ENCODE measurements at regions not wholly inside any gene's neighbourhood (a gene's known extent, or its start where the extent isn't known, plus 50 kb on each side); places are given as distances from the start of the nearest gene placed in this dataset.
"Not testable (repeated sequence)": the region's sequence is repeated elsewhere in the genome, so short reads cannot be mapped to it uniquely, and the experiment has no call there.

DNA sequence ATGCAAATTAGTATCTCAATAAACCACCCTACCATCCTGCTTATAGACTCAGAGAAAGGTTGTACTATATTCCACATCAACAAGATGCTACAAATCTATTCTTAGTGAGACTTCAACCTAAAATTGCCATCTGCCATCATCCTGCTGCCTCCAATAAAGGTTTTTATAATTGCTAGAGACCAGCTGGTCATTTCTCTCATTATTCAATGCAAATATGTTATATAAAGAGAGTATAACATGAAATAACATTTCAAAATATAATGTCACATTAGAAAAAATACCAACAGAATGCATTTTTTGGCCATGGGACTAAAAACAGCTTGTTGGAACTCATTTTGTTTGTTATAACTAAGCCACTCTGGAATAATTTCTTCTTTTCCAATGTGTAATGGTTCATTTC is 247.3 kb downstream of the LRIG3 start:
- FAIRE-seq, result no peak

DNA sequence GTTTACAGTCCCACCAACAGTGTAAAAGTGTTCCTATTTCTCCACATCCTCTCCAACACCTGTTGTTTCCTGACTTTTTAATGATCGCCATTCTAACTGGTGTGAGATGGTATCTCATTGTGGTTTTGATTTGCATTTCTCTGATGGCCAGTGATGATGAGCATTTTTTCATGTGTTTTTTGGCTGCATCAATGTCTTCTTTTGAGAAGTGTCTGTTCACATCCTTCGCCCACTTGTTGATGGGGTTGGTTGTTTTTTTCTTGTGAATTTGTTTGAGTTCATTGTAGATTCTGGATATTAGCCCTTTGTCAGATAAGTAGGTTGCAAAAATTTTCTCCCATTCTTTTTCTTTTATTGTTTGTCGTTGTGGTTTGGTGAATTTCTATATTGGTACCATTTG is 242.5 kb downstream of the LRIG3 start:
- not testable (repeated sequence) for FAIRE-seq

DNA sequence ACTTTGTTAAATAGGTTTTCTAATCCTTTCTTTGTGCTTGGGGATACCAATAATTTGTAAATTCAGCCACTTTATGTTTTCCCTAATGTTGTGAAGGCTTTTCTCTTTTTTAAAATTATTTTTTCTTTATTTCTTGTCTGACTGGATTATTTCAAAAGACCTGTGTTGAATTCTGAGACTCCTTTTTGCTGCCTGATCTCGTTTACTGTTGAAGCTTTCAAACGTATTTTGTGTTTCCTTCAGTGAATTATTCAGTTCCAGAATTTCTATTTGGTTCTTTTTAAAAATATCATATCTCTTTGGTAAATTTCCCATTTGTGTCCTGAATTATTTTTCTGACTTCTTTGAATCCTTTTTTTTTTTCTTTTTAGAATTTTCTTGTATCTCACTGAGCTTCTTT is 241.6 kb downstream of the LRIG3 start:
- FAIRE-seq, result no peak

DNA sequence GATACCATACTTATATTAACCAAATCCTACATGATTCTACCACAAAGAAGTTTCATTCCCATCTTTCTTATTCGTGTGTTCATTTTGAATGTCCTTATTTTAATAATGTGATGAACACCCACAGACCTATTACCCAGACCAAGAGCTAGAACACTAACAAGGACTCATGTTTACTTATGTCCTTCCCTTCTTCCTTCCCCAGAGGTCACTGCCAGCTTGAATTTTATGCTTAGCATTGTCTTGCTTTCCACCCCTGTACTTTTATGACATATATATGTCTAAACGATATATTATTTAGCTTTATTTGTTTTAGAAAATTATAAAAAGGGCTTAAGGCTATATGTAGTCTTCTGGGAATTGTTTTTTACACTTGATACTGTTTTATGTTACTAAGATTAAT is 238.6 kb downstream of the LRIG3 start:
- FAIRE-seq, result peak; percentile 5

DNA sequence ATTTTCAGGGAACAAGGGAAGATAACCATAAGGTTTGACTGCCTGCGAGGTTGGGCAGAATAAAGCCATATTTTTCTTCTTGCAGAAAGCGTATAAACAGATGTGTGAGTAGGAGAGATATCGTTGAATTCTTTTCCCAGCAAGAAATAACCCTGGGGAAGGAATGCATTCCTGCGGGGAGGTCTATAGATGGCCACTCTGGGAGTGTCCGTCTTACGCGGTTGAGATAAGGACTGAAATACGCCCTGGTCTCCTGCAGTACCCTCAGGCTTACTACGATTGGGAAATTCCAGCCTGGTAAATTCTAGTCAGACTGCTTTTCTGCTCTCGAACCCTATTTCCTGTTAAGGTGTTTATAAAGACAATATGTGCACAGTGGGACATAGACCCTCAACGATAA is 225.0 kb downstream of the LRIG3 start:
- FAIRE-seq, result no peak

DNA sequence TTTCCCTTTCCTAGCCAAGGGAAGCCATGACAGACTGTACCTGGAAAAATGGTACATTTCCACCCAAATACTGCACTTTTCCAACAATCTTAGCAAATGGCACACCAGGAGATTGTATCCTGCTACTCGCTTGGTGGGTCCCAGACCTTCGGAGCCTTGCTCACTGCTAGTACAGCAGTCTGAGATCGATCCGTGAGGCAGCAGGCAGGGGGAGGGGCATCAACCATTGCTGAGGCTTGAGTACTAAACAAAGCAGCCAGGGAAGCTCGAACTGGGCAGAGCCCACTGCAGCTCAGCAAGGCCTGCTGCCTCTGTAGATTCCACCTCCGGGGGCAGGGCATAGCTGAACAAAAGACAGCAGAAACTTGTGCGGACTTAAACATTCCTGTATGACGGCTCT is 218.8 kb downstream of the LRIG3 start:
- FAIRE-seq, result no peak

DNA sequence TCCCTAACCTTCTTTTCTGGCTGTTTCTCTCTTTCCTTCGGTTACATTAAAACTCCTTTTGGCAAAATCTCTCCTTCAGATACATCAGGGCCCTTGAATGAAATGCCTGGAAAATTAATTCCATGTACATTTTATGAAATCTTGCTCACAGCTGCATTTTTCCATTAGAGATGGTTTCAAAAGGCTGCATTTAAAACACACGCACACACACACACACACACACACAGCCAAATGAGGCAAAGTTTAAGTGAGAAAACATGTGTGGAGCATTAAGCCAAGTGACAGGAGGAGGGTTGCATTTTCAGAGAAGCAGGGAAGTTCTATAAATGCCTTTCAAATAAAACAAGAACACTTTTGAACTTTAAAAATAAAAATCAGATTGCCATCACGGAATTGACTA is 216.4 kb downstream of the LRIG3 start:
- FAIRE-seq, result no peak

DNA sequence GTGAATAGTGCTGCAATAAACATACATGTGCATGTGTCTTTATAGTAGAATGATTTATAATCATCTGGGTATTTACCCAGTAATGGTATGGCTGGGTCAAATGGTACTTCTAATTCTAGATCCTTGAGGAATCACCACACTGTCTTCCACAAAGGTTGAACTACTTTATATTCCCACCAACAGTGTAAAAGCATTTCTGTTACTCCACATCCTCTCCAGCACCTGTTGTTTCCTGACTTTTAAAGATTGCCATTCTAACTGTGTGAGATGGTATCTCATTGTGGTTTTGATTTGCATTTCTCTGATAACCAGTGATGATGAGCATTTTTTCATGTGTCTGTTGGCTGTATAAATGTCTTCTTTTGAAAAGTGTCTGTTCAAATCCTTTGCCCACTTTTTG is 215.5 kb downstream of the LRIG3 start:
- not testable (repeated sequence) for FAIRE-seq

DNA sequence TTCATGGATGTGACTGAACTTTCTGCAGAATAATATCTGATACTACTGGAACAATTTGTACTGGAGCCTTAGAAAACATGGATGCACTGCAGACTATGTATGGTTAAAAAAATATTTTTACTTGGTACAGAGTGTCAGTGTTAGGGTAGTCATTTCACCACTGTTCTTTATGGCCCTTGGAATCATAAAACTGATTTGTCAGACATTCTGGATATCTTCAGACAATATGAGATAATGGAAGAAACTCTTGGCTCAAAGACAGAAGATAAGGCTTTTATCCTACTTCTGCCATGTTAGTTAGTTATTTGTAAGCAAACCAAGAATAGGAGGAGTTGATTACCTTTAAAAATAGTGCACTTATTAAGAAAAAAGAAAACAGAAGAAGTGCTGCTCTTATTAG is 209.4 kb downstream of the LRIG3 start:
- FAIRE-seq, result no peak

DNA sequence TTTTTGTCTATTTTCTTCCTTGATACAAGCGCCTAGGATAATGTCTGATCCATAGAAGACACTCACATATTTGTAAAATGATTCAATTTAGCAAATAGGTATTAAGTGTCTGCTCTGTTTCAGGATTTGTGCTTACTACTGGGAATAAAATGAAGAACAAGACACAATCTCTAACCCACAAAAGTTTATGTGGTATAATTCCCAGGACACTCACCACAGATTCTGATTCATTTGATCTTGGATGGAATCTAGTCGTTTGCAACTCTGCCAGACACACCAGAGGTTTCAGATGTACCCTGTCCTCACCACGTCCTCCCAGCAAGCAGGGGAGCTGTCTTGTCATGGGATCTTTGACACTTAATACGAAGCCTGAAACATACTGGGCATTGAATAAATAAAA is 208.3 kb downstream of the LRIG3 start:
- no peak for FAIRE-seq

DNA sequence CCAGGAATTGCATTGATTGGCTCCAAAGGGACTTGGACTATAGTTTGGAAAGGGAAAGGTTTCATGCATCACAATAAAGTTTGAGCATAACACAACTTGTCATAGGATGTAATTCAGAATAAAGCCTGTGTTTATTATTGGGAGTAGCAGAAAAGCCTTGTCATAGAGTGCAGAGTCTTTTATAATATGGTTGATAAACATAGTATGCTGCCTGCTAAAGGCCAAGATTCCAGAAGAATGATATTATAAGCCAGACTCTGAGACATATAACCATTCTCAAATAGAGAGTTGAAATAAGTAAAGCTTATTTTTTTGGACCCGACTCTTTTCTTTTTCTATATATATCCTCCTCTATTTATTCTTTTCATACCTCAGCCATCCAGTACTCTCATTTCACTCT is 207.3 kb downstream of the LRIG3 start:
- FAIRE-seq, result no peak

DNA sequence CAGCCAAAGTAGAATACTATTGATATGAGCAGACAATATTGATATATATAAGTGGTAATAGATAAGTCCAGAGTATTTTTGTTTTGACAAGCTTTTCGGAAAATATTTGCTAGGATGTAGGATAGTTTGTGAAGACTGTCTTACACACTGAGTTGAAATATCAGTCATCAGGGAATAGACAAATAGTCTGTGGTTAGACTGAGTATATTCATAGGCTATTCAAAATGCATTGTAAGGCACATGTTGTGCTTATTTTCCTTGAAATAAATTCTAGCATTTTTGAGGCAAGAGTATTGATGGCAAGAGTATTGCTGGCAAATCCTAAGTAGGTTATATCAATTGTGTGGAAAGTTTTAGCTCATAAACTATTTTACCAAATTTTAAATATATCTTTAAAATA is 201.1 kb downstream of the LRIG3 start:
- FAIRE-seq, result peak; percentile 33

DNA sequence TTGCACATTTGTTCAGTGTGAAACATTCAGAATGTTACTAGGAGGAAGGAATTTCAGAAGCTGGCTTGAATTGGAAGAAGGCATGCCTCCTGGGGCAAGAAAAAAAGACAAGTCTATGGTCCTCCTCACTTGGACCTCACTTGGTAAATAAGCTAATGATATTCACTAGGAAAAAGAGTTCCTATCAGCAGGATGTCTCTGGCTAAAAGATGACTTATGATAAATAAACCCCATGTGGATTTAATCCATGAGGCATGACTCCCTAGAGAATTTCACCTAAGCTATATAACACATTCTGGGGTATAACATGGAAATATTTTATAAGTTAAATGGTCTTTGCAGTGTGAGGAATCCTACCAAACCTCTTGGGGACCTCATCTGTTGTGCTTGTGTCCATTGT is 199.9 kb downstream of the LRIG3 start:
- no peak for FAIRE-seq

DNA sequence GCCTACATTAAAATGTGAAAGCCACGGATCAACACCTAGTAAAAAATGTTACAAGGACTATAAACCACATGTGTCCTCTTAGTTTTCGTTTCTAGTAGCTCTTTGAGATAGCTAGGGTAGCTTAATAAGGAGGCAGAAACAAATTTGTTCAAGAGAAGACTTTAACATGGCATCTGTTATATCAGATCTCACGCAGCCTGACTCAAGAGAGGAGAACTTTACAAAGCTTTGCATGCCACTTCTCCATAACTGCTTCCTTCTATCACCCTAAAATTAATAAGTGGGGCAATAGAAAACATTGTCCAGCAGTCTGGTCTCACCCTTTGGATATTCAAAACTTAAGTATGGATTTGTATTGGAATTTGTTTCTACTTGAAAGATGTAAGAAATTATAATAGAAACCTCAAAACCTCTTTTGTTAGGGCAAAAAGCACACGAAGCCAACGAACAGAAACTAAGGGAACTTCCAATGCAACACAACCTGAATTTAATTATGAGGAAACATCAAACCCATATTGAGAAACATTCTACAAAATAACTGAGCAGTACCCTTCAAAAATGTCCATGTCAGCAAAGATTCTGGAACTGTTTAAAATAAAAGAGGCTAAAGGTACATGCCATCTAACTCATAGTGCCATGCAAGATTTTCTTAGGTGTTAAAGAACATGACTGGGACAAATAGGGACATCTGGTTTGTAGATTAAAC is 194.8 kb downstream of the LRIG3 start:
- no peak for FAIRE-seq

DNA sequence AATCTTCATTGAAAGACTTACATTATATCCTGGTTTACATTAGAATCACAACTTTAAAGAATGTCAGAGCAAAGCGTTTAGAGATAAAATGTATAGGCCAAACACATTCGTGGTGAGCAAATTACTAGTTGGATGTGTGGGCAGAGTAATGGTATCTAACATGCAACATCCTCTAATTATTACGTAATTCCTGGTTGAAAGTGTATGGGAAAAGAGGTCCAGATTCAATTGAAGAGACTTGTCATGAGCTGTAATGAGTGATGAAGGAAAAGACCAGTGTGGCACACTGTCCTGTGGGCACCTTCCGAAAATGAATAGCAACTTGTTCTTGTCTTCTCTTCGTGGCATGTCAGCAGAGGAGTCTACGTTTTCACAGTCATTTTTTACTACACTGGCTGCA is 192.8 kb downstream of the LRIG3 start:
- FAIRE-seq, result no peak

DNA sequence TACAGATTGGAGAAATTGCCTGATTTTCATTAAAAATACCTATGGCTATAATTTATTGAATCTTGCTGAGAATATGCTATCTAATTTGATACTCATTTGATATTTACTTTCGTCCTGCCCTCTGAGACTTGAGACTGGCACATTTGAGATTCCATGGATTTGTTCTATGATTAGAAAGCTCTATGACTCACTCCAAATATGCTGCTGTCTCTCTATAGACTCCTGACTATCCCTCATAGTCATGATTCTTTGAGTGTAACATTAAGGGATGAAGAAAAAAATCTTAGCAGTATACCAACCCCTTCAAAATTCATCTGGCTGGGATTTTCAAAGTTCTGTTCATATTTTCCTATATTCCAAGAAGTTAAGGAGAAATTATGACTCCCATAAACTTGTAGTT is 191.9 kb downstream of the LRIG3 start:
- peak; percentile 33 for FAIRE-seq

DNA sequence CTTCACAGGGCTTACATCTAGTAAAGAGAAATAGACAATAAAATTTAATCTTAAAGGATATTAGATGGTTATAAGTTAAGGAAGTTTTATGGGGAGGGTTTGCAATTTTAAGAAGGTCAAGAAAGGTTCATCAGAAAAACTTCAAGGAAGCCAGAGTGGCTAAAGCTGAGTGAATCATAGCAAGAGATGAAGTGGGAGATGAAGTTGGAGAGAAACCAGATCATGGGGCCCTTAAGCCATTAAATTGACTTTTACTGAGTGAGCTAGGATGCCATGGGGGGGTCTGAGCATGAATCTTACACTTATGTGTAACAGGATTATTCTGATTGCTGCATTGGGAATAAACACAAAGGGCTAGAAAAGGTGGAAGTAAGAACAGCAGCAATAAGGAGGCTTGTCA is 189.2 kb downstream of the LRIG3 start:
- no peak for FAIRE-seq

DNA sequence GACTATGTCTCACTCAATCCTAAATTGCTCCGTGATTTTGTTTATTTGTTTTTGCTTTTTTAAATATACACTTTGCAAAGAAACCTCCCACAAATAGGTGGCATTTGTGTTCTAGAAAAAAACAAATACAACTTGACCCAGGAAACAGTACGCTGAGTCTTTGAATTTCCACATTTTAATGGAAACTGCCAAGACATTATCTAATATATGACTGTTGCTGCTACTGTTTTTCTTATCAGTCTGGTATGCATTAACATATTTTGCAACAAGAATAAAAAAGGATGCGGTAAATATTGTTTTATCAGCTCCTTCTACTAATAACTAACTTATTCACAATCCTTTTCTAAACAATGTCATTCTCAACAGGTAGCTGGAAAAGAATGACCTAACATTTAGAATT is 187.4 kb downstream of the LRIG3 start:
- peak; percentile 70 for FAIRE-seq

DNA sequence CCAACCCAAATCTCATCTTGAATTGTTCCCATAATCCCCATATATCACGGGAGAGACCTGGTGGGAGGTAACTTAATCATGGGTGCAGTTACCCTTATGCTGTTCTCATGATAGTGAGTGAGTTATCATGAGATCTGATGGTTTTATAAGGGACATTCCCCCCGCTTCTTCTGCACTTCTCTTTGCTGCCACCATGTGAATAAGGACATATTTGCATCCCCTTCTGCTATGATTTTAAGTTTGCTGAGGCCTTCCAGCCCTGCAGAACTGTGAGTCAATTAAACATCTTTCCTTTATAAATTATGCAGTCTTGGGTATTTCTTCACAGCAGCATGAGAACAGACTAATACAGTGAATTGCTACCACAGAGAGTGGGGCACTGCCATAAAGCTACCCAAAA is 179.1 kb downstream of the LRIG3 start:
- FAIRE-seq, result no peak

DNA sequence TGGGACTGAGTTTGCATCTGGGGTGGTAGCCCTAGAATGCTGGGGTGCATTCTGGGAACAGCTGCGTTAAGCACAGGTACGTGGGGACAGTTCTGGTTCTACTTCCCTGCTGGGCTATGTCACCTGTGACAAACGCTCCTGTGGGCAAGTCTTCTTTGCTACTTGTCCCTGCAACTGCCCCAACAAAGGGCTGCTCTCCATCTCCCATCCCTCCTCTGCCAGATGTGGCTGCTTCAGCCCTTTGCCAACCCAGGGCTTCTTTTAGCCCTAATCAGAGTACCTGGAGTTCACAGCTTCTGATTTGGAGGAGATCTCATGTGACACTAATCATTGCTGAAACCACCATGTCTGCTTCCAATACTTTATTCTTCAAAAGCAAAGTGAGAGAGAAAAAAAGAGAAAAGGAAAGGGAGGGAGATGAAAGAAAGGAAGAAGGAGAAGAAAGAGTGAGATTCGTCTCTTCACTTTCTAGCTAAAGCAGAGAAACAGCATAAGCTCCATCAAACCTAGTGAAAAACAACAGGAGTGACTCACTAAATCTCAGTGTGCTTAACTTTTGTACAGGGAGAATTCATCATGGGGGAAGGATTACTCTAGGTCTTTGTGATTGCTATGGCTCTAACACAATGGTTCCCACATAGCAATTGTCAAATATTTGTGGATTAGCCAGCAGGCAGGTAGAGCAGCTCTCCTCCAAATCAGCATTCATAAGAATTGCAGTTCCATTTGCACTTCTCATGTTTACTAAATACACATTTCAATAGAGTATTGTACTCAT is 174.8 kb downstream of the LRIG3 start:
- no peak for FAIRE-seq

DNA sequence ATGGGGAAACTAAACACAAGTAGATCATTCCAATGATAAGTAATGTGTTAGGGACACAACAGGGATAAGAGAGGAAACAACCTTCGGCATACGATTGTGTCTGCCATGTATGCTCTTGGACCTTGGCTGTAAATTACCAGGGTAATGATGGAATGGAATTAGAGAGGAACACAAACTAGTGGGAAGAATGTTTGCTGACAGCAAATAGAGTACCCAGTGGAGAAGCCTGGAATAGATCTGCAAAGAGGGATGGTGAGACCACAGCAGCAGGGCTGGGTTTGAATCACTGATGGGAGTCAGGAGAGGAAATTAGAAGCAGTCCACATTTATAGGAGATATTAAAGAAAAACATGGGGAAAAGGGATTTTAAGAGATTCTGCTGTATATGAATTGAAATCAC is 172.8 kb downstream of the LRIG3 start:
- no peak for FAIRE-seq

DNA sequence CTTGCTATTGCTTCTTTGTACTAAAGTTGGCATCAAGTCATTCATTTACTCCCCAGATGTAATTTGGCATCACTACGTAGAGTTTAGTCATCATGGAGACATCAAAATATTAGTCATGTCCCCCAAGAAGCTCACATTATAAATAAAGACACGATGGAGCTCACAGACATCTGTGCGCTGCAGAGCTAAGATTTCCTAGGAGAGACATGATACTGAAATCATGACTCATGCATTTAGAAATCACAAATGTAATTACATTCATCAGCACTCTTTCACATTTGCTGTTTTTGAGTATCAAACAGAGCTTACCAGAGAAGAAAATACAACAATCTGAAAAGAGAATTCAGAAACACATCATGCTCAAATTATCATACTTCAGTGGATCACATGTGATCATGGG is 169.8 kb downstream of the LRIG3 start:
- FAIRE-seq, result peak; percentile 30

DNA sequence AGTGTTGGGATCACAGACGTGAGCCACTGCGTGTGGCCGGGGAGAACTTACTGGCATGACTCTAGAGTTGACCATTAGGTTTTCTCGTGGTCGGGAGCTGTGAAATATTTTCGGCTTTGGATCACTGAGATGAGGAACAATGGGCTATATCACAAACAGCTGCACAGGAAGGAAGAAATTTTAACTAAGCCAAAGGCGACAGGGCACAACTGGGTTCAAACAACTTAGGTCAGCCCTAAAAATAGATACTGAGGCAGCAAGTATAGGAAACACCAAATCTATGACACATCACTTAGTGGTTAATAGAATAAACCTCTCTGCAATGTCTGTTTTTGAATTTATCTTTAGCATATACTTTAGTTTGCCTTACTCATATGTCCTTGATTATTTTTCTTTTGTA is 162.9 kb downstream of the LRIG3 start:
- no peak for FAIRE-seq

DNA sequence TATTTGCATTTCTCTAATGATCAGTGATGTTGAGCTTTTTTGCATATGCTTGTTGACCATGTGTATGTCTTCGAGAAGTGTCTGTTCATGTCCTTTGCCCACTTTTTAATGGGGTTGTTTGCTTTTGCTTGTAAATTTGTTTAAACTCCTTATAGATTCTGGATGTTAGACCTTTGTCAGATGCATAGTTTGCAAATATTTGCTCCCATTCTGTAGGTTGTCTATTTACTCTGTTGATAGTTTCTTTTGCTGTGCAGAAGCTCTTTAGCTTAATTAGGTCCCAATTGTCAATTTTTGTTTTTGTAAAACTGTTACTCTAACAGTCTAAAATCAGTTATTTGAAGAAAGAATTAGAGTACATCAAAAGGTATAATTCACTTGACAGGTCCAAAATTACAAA is 160.6 kb downstream of the LRIG3 start:
- FAIRE-seq, result not testable (repeated sequence)

DNA sequence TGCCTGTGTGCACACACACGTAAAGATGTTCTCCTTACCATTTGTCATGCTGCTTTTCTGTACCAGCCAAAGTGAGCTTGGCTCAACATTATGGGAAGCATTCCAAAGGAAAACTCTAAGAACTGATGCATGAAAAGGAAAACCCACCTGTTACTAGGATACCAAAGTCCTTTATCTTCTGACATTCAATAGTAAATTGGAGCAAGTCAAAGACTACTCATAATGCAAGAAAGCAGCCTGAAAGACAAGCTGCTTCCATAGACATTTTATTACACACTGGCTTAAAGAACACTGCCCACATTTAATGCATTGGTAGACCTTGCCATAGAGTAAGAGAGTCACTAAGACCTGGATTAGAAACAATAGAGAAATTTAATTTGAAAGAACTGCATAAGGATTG is 159.0 kb downstream of the LRIG3 start:
- FAIRE-seq, result no peak

Data from islet of Langerhans (tissue), 1 donor.